ENCODE measurements at regions not wholly inside any gene's neighbourhood (a gene's known extent, or its start where the extent isn't known, plus 50 kb on each side); places are given as distances from the start of the nearest gene placed in this dataset.

GRCh38 chr17:17416400-17417360, 60.1 kb upstream of the MED9 start (continued):
- TF ChIP-seq, protein P1, sequence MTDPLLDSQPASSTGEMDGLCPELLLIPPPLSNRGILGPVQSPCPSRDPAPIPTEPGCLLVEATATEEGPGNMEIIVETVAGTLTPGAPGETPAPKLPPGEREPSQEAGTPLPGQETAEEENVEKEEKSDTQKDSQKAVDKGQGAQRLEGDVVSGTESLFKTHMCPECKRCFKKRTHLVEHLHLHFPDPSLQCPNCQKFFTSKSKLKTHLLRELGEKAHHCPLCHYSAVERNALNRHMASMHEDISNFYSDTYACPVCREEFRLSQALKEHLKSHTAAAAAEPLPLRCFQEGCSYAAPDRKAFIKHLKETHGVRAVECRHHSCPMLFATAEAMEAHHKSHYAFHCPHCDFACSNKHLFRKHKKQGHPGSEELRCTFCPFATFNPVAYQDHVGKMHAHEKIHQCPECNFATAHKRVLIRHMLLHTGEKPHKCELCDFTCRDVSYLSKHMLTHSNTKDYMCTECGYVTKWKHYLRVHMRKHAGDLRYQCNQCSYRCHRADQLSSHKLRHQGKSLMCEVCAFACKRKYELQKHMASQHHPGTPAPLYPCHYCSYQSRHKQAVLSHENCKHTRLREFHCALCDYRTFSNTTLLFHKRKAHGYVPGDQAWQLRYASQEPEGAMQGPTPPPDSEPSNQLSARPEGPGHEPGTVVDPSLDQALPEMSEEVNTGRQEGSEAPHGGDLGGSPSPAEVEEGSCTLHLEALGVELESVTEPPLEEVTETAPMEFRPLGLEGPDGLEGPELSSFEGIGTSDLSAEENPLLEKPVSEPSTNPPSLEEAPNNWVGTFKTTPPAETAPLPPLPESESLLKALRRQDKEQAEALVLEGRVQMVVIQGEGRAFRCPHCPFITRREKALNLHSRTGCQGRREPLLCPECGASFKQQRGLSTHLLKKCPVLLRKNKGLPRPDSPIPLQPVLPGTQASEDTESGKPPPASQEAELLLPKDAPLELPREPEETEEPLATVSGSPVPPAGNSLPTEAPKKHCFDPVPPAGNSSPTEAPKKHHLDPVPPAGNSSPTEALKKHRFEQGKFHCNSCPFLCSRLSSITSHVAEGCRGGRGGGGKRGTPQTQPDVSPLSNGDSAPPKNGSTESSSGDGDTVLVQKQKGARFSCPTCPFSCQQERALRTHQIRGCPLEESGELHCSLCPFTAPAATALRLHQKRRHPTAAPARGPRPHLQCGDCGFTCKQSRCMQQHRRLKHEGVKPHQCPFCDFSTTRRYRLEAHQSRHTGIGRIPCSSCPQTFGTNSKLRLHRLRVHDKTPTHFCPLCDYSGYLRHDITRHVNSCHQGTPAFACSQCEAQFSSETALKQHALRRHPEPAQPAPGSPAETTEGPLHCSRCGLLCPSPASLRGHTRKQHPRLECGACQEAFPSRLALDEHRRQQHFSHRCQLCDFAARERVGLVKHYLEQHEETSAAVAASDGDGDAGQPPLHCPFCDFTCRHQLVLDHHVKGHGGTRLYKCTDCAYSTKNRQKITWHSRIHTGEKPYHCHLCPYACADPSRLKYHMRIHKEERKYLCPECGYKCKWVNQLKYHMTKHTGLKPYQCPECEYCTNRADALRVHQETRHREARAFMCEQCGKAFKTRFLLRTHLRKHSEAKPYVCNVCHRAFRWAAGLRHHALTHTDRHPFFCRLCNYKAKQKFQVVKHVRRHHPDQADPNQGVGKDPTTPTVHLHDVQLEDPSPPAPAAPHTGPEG (CRISPR knock-in tag; IDR thresholded peaks at IDR 0.05): no peak
- no peak for TF ChIP-seq ZBTB40 (IDR thresholded peaks at IDR 0.05)
- no peak; the same call in 1 of the 2 replicates for TF ChIP-seq ZBTB40 (CRISPR knock-in tag; IDR thresholded peaks at IDR 0.05)
- TF ChIP-seq, protein P2, sequence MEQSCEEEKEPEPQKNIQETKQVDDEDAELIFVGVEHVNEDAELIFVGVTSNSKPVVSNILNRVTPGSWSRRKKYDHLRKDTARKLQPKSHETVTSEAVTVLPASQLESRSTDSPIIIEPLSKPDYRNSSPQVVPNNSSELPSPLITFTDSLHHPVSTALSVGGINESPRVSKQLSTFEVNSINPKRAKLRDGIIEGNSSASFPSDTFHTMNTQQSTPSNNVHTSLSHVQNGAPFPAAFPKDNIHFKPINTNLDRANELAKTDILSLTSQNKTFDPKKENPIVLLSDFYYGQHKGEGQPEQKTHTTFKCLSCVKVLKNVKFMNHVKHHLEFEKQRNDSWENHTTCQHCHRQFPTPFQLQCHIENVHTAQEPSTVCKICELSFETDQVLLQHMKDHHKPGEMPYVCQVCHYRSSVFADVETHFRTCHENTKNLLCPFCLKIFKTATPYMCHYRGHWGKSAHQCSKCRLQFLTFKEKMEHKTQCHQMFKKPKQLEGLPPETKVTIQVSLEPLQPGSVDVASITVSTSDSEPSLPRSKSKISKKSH (CRISPR knock-in tag; IDR thresholded peaks at IDR 0.05; ENCODE audit: borderline replicate concordance): no peak
- no peak for TF ChIP-seq EEA1 (CRISPR knock-in tag; IDR thresholded peaks at IDR 0.05; ENCODE audit: borderline replicate concordance)
- no peak; the same call in 1 of the 2 replicates for TF ChIP-seq NCOR1 (IDR thresholded peaks at IDR 0.05; ENCODE audit: borderline replicate concordance, low read length)
- TF ChIP-seq U2AF2 (IDR thresholded peaks at IDR 0.05; ENCODE audit: low read depth, low read length): no peak
- no peak for TF ChIP-seq ZFYVE20 (CRISPR knock-in tag; IDR thresholded peaks at IDR 0.05; ENCODE audit: borderline replicate concordance, low read depth)
- TF ChIP-seq GLI4 (CRISPR knock-in tag; IDR thresholded peaks at IDR 0.05; ENCODE audit: borderline replicate concordance): no peak
- TF ChIP-seq PRMT3 (CRISPR knock-in tag; IDR thresholded peaks at IDR 0.05; ENCODE audit: borderline replicate concordance, low read depth): no peak
- no peak for TF ChIP-seq ISX (CRISPR knock-in tag; conservative IDR thresholded peaks at IDR 0.05)
